ENCODE measurements at regions not wholly inside any gene's neighbourhood (a gene's known extent, or its start where the extent isn't known, plus 50 kb on each side); places are given as distances from the start of the nearest gene placed in this dataset.

DNA sequence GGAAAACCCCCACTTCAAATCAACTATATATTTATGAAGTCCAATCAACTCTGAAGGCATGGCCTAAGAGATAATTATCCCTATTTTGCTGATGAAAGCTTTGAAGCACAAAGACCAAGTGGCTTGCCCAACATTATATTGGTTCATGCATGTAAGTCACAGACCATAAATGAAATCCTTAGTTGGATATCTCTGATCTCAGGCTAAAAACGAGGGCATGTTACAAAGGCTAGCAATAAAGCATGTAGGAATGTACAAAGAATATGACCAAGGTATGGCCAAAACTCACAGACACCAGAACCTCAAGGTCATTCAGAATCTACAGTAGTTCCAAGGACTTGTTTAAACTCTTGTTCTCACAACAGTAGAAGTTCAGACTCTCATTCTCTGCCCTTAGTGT, 100.2 kb upstream of the SESN3 start:
- Histone ChIP-seq H3K4me3 (ENCODE audit: low read length in 3 of 3) (no peak overlapping the region), H3K27ac (ENCODE audit: low read depth in 2 of 2, low read length in 2 of 2) (no peak overlapping the region), H3K9me3 (ENCODE audit: control insufficient read depth in 2 of 3, insufficient read depth in 1 of 3, low read length in 3 of 3) (no peaks in the 10 kb centered on the region), H3K4me1 (ENCODE audit: control insufficient read depth in 2 of 3, insufficient read depth in 2 of 3, low read depth in 1 of 3, low read length in 3 of 3) (no peaks in the 10 kb centered on the region), H3K9ac (ENCODE audit: low read length in 3 of 3) (no peak overlapping the region), H3K36me3 (ENCODE audit: control insufficient read depth in 2 of 3, insufficient read depth in 3 of 3, low read length in 3 of 3) (no peaks in the 10 kb centered on the region), H3K27me3 (ENCODE audit: control insufficient read depth, insufficient read depth, low read length) (no peaks in the 10 kb centered on the region)
- no peak for DNase-seq
- intact Hi-C loops (cut with DNase I), result no loop called here
- TF ChIP-seq CTCF (IDR thresholded peaks at IDR 0.05; ENCODE audit: borderline replicate concordance, extremely low read depth, insufficient read depth), result no peak
- no peak for FAIRE-seq

DNA sequence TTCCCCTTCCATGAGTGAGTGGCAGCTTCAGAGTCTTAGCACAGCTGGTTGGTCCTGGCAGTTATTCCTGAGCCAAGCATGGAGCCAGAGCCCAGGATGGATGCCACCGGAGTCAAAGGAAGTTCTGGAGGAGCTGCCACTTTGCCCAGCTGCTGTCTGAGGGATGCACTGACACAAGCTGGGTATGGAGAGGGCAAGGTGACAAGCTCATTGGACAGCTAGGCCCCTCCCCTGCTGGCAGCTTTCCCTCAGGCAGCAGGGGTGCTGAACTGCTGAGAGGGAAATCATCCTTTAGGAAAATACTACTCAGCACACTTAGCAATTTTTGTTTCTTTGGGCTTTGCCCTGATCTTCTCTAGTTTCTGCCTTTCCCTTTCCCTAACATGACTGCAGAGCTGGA, 99.3 kb upstream of the SESN3 start:
- DNase-seq (no peak), FAIRE-seq (no peak)
- H3K4me3 ChIP-seq (ENCODE audit: low read length in 3 of 3), result no peak overlapping the region
- H3K4me1 ChIP-seq (ENCODE audit: control insufficient read depth in 2 of 3, insufficient read depth in 2 of 3, low read depth in 1 of 3, low read length in 3 of 3), result no peaks in the 10 kb centered on the region
- no peak for TF ChIP-seq CTCF (IDR thresholded peaks at IDR 0.05; ENCODE audit: borderline replicate concordance, extremely low read depth, insufficient read depth)
- H3K9me3 ChIP-seq (ENCODE audit: control insufficient read depth in 2 of 3, insufficient read depth in 1 of 3, low read length in 3 of 3), result no peaks in the 10 kb centered on the region
- no peak overlapping the region for H3K9ac ChIP-seq (ENCODE audit: low read length in 3 of 3)
- no peak overlapping the region for H3K27ac ChIP-seq (ENCODE audit: low read depth in 2 of 2, low read length in 2 of 2)
- intact Hi-C loops (cut with DNase I), result no loop called here
- no peaks in the 10 kb centered on the region for H3K27me3 ChIP-seq (ENCODE audit: control insufficient read depth, insufficient read depth, low read length)
- no peaks in the 10 kb centered on the region for H3K36me3 ChIP-seq (ENCODE audit: control insufficient read depth in 2 of 3, insufficient read depth in 3 of 3, low read length in 3 of 3)

GRCh38 chr11:95327273-95327948, 96.4 kb upstream of the SESN3 start:
- no peaks in the 10 kb centered on the region for H3K36me3 ChIP-seq (ENCODE audit: control insufficient read depth in 2 of 3, insufficient read depth in 3 of 3, low read length in 3 of 3)
- peak in 2 of 5 donors; percentile 28 to 29 for DNase-seq
- H3K27ac ChIP-seq (ENCODE audit: low read depth in 2 of 2, low read length in 2 of 2), result no peak overlapping the region
- no peak overlapping the region for H3K9ac ChIP-seq (ENCODE audit: low read length in 3 of 3)
- no peaks in the 10 kb centered on the region for H3K4me1 ChIP-seq (ENCODE audit: control insufficient read depth in 2 of 3, insufficient read depth in 2 of 3, low read depth in 1 of 3, low read length in 3 of 3)
- intact Hi-C loops (cut with DNase I), result no loop called here
- TF ChIP-seq CTCF (IDR thresholded peaks at IDR 0.05; ENCODE audit: borderline replicate concordance, extremely low read depth, insufficient read depth), result no peak
- no peak overlapping the region for H3K4me3 ChIP-seq (ENCODE audit: low read length in 3 of 3)
- H3K9me3 ChIP-seq (ENCODE audit: control insufficient read depth in 2 of 3, insufficient read depth in 1 of 3, low read length in 3 of 3), result no peaks in the 10 kb centered on the region
- no peaks in the 10 kb centered on the region for H3K27me3 ChIP-seq (ENCODE audit: control insufficient read depth, insufficient read depth, low read length)
- no peak for FAIRE-seq

DNA sequence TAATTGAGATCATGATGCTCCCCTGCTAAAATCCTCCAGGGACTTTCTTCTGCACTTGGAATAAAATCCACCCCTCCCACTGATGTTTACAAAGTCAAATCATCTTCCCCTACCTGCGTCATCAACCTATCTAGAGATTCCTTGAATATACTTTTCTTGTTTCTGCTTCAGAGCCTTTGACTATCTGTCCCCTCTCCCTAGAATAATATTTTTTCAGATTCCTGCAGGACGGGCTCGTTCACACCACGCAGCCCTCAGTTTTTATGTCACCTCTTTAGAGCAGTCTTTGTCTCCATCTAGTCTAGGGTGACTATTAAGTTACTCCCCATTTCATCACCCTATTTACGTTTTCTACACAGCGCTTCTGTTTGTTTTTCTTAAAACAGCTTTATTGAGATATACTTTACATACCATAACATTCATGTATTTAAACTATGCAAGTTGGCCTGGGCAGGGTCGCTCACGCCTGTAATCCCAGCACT, 94.8 kb upstream of the SESN3 start:
- no peaks in the 10 kb centered on the region for H3K9me3 ChIP-seq (ENCODE audit: control insufficient read depth in 2 of 3, insufficient read depth in 1 of 3, low read length in 3 of 3)
- no peak for TF ChIP-seq CTCF (IDR thresholded peaks at IDR 0.05; ENCODE audit: borderline replicate concordance, extremely low read depth, insufficient read depth)
- H3K36me3 ChIP-seq (ENCODE audit: control insufficient read depth in 2 of 3, insufficient read depth in 3 of 3, low read length in 3 of 3), result no peaks in the 10 kb centered on the region
- H3K9ac ChIP-seq (ENCODE audit: low read length in 3 of 3), result no peak overlapping the region
- DNase-seq, result no peak
- H3K27ac ChIP-seq (ENCODE audit: low read depth in 2 of 2, low read length in 2 of 2), result no peak overlapping the region
- H3K4me3 ChIP-seq (ENCODE audit: low read length in 3 of 3), result no peak overlapping the region
- no peaks in the 10 kb centered on the region for H3K27me3 ChIP-seq (ENCODE audit: control insufficient read depth, insufficient read depth, low read length)
- no peak for FAIRE-seq
- intact Hi-C loops (cut with DNase I), result no loop called here
- no peaks in the 10 kb centered on the region for H3K4me1 ChIP-seq (ENCODE audit: control insufficient read depth in 2 of 3, insufficient read depth in 2 of 3, low read depth in 1 of 3, low read length in 3 of 3)
